Lower lobe of right lung (tissue), 2 donors: ENCODE measurements at regions not wholly inside any gene's neighbourhood (a gene's known extent, or its start where the extent isn't known, plus 50 kb on each side); places are given as distances from the start of the nearest gene placed in this dataset.

Experiments used
- ATAC-seq, 2 donors: fragments of 200-7000 bp; cut with Tn5 transposase; one replicate each; pipeline ENCODE4 v1.9.1; 2020 to 2022; ENCODE audit warnings: mild to moderate bottlenecking in 2 of 2, moderate library complexity in 2 of 2
- DNase-seq: peaks from one replicate; pipeline ENCODE4 v3.0.0-alpha.2; 2020
- H3K27ac ChIP-seq: fragments of 200-600 bp; one replicate; pipeline ENCODE4 v1.8.0; 2022
- H3K27me3 ChIP-seq: fragments of 200-600 bp; one replicate; pipeline ENCODE4 v1.8.0; 2022; ENCODE audit warnings: low read depth
- H3K36me3 ChIP-seq: fragments of 200-600 bp; one replicate; pipeline ENCODE4 v1.8.0; 2022; ENCODE audit warnings: mild to moderate bottlenecking
- H3K4me1 ChIP-seq: fragments of 200-600 bp; one replicate; pipeline ENCODE4 v1.8.0; 2022
- H3K4me3 ChIP-seq: fragments of 200-600 bp; one replicate; pipeline ENCODE4 v1.8.0; 2022; ENCODE audit warnings: mild to moderate bottlenecking
- H3K9me3 ChIP-seq: fragments of 200-600 bp; one replicate; pipeline ENCODE4 v1.8.0; 2022
- intact Hi-C: fragments of 100-400 bp; cut with DNase I; formaldehyde crosslinking; loops from one replicate; pipeline ENCODE4 v1.11.0; 2022
- TF ChIP-seq, protein P1 (sequence below): fragments of 200-600 bp; IDR thresholded peaks from one replicate; pipeline ENCODE4 v1.8.0; 2022; ENCODE audit warnings: antibody characterized with exemption, mild to moderate bottlenecking
- donor health status: DM: no; HTN: yes; CAD: no; lungs with severe emphysema.

DNA sequence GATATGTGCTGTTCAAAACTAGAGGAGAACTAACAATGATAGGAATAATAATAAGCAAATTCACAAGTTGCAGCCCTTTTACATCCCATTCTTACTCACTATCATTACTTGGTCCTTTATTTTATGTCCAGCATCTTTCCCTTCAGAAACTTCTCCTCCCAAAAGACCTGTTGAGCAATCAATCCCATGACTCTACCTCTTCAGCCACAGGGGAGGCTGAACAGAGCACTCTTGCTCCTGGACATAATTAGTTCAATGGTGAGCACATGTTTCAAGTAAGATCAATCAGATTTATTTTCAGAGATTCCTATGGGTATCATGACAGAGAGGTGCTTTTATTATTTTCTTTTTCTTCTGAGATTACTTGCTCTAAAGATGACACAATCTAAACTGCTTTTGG, 260.0 kb downstream of the COG6 start:
- peaks cover 5% of the 10 kb centered on the region for H3K4me1 ChIP-seq
- no peaks in the 10 kb centered on the region for H3K27me3 ChIP-seq
- TF ChIP-seq, protein P1, sequence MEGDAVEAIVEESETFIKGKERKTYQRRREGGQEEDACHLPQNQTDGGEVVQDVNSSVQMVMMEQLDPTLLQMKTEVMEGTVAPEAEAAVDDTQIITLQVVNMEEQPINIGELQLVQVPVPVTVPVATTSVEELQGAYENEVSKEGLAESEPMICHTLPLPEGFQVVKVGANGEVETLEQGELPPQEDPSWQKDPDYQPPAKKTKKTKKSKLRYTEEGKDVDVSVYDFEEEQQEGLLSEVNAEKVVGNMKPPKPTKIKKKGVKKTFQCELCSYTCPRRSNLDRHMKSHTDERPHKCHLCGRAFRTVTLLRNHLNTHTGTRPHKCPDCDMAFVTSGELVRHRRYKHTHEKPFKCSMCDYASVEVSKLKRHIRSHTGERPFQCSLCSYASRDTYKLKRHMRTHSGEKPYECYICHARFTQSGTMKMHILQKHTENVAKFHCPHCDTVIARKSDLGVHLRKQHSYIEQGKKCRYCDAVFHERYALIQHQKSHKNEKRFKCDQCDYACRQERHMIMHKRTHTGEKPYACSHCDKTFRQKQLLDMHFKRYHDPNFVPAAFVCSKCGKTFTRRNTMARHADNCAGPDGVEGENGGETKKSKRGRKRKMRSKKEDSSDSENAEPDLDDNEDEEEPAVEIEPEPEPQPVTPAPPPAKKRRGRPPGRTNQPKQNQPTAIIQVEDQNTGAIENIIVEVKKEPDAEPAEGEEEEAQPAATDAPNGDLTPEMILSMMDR, result no peak
- no peaks in the 10 kb centered on the region for H3K36me3 ChIP-seq
- H3K9me3 ChIP-seq, result no peaks in the 10 kb centered on the region
- H3K4me3 ChIP-seq, result no peak overlapping the region
- H3K27ac ChIP-seq, result no peak overlapping the region
- intact Hi-C loops, result no loop called here
- DNase-seq, result no peak
- no peak for ATAC-seq

DNA sequence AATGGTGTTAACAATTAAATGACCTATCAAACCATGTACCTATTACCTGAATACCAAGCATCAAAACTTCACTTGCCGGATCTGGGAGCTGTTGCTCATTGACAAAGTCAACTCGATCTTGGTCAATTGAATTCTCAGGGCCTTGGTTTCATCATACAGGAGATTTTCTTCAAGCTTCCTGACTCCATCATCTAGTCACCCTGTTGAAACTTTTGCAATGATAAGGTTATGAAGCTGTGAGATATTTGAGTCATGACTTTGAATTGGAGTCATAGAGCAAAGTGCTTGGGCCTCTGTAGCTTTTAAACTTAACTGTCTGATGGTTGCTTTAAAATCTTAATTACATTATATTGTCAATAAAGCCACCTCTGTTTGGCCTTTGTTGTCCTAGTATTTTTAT, 260.9 kb downstream of the COG6 start:
- Histone ChIP-seq H3K27ac (no peak overlapping the region), H3K4me3 (no peak overlapping the region), H3K36me3 (no peaks in the 10 kb centered on the region), H3K27me3 (no peaks in the 10 kb centered on the region), H3K9me3 (peaks cover under 1% of the 10 kb centered on the region), H3K4me1 (peaks cover 5% of the 10 kb centered on the region)
- TF ChIP-seq, protein P1, result no peak
- DNase-seq (no peak), ATAC-seq (no peak)
- intact Hi-C loops, result no loop called here

DNA sequence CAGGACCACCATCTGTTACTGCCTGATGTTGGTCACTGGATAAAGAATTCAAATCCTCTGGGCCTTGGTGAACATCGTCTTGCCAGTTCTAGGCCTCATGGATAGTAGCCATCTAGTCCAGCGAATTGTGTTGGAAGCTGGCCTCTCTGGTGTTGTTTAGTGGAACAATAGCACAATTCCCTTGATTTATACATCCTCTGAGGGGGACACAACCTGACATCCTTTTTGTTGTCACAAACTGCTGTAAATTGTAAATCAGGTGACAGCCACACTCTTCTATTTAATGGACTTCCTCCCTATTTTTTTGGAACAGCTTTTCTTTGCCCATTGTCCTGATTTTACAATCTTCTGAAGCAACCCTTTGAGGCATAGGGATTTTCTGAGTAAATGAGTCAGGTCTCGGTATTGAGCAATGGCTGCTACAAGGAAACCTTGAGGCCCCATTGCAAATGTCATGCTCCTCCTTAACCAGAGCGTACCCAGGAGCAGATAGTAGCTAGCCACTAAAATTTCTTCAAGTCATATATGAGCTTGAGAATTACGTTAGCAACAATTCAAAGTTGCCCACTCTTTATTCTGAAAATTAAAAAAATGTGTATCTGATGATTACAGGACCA, 263.3 kb downstream of the COG6 start:
- intact Hi-C loops, result no loop called here
- H3K27me3 ChIP-seq, result no peaks in the 10 kb centered on the region
- H3K4me3 ChIP-seq, result no peak overlapping the region
- ATAC-seq (no peak), DNase-seq (no peak)
- no peak overlapping the region for H3K27ac ChIP-seq
- peaks cover 8% of the 10 kb centered on the region for H3K9me3 ChIP-seq
- H3K4me1 ChIP-seq, result peaks cover 5% of the 10 kb centered on the region
- H3K36me3 ChIP-seq, result no peaks in the 10 kb centered on the region
- TF ChIP-seq, protein P1, result no peak

DNA sequence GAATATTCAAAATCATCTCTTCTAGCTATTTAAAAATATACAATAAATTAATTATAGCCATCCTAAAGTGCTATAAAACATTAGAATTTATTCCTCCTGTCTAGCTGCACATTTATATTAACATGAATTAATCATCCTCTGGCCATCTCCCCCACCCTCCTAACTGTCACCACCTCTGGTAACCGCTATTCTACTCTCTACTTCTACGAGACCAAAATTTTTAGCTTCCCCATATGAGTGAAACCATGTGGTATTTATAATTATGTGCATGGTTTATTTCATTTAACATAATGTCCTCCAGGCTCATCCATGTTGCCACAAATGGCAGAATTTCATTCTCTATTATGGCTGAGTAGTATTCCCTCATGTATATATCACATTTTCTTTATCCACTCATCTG, 265.2 kb downstream of the COG6 start:
- intact Hi-C loops, result no loop called here
- H3K4me3 ChIP-seq, result no peak overlapping the region
- ATAC-seq, result no peak
- no peak overlapping the region for H3K27ac ChIP-seq
- no peaks in the 10 kb centered on the region for H3K36me3 ChIP-seq
- TF ChIP-seq, protein P1, result no peak
- peaks cover 12% of the 10 kb centered on the region for H3K9me3 ChIP-seq
- no peaks in the 10 kb centered on the region for H3K27me3 ChIP-seq
- no peaks in the 10 kb centered on the region for H3K4me1 ChIP-seq
- no peak for DNase-seq

DNA sequence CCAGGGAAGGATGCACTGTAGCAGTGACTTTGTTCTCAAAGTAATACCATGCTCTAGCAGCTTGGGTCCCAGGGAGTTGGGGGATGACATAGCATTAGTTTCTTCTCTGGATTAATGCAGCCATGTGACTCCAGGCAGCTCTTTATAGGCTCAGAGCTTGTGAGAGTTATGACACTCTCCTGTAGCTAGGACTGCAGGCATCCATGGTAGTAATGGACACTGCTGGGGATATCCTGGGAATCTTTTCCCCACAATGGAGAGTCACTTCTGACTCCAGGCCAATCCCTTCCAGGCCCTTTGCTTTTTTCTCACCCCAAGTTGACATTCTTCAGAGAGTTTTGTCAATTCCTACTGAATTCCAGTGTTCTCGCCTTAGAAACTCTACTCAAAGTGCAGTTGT, 270.9 kb downstream of the COG6 start:
- peaks cover 11% of the 10 kb centered on the region for H3K9me3 ChIP-seq
- DNase-seq, result no peak
- no peaks in the 10 kb centered on the region for H3K4me1 ChIP-seq
- ATAC-seq, result no peak
- no peak overlapping the region for H3K27ac ChIP-seq
- no peak overlapping the region for H3K4me3 ChIP-seq
- TF ChIP-seq, protein P1, result no peak
- no peaks in the 10 kb centered on the region for H3K27me3 ChIP-seq
- no peaks in the 10 kb centered on the region for H3K36me3 ChIP-seq
- intact Hi-C loops, result no loop called here
